Stimulated activated CD4-positive, alpha-beta T cell treated with anti-CD3 and anti-CD28 coated beads, TNF-alpha, amount 100 ng/mL, for 24 hours (primary cell): ENCODE measurements at regions not wholly inside any gene's neighbourhood (a gene's known extent, or its start where the extent isn't known, plus 50 kb on each side); places are given as distances from the start of the nearest gene placed in this dataset.
"Not testable (repeated sequence)": the region's sequence is repeated elsewhere in the genome, so short reads cannot be mapped to it uniquely, and the experiment has no call there.

Experiments
- DNase-seq, 3 experiments: peaks; one replicate each; pipeline ENCODE4 v3.0.0-alpha.2; 2020; ENCODE audit warnings: low read depth in 3 of 3

DNA sequence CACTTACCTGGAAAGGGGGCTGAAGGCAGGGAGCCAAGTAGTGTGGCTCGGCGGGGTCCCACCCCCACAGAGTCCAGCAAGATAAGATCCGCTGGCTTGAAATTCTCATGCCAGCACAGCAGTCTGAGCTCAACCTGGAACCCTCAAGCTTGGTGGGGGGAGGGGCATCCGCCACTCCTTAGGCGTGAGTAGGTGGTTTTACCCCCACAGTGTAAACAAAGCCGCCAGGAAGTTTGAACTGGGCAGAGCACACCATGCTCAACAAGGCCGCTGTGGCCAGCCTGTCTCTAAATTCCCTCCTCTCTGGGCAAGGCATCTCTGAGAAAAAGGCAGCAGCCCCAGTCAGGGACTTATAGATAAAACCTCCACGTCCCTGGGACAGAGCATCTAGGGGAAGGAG, 156.3 kb downstream of the KBTBD8 start:
- DNase-seq, result no peak

DNA sequence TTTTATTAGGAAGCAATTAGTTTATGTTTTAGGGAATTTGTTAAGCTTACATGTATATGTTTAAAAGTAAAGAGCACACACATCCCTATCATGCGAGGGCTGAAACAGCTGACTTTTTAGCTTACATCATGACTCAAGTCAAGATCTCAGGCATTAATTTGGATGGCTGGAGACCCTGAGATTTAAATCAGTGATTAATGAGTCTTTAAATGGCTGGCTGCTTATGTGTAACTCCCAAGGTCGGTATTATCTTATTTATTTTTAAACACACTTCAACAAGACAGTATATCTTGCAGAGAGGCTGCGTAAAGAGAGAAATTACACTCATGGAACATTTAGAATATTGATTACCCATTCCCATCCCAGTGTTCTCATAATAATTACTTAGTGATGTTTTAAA, 169.4 kb downstream of the KBTBD8 start:
- DNase-seq, result no peak

DNA sequence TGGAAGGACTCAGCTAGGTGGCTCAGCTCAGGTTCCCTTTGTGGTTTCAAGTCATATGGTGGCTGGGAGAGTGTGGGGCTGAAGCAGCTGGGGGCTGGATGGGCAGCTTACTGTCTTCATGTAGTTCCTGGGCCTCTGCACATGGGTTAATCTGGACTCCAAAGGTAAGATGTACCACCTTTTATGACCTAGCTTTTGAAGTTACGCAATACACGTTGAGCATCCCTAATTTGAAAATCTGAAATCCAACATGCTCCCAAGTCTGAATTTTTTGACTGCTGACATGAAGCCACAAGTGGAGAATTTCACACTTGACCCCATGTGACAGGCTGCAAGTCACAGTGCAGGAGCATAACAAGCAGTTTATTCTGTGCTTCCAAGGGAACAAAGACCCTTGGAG, 173.7 kb downstream of the KBTBD8 start:
- DNase-seq, result no peak

DNA sequence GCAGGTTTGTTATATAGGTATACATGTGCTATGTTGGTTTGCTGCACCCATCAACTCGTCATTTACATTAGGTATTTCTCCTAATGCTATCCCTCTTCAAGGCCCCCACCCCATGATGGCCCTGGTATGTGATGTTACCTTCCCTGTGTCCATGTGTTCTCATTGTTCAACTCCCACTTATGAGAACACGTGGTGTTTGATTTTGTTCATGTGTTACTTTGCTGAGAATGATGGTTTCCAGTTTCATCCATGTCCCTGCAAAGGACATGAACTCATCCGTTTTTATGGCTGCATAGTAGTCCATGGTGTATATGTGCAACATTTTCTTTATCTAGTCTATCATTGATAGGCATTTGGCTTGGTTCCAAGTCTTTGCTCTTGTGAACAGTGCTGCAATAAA, 175.0 kb downstream of the KBTBD8 start:
- not testable (repeated sequence) for DNase-seq

DNA sequence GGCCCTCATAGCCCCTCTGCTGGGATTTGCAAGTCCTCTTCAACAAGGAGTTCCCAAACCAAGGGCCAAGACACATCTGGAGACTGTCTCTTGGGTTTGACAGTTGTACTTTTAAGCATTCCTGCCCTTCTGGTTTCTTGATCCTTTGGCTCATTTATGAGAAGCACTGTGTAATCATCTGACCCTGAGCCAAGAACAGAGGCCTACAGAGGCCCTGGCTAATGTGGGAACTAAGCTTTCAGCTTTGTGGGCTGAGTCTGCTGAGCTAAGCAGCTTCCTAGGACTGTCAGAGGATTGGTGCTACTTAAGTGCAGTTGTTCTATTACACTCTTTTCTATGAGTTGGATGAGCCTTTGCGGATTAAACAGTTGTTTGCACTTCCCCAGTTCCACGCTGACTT, 178.3 kb downstream of the KBTBD8 start:
- DNase-seq, result no peak

DNA sequence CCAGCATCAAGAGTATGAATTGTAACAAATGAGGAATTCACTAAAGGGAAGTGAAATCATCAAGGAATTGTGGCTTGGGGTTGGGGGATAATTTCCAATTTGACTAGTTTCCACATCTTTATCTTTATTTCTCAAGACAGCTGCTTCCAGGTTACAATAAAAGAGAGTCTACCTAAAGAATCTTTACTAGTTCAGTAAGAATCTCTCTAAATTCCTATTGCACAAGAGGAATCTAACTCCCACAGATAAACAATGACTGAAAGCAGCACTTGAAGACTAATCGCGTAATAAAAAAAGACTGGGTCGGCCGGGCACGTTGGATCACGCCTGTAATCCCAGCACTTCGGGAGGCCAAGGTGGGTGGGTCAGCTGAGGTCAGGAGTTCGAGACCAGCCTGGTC, 194.4 kb downstream of the KBTBD8 start:
- DNase-seq, result no peak

DNA sequence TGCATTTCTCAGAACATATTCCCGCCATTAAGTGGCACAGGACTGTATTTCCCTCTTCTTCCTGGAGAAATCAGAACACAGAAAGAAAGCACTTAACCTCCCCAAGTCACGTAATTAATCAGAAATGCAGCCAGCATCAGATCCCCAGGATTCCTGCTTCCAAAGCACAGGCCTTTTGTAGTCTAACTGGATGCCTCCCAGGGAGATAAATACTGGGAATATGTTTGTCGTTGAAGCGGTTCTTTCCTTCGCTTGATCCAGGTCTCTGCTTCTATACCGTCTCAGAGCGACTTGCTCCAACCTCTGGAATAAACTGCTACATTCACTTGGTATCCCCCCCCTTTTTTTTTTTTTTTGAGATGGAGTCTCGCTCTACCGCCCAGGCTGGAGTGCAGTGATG, 198.6 kb downstream of the KBTBD8 start:
- DNase-seq, result no peak

DNA sequence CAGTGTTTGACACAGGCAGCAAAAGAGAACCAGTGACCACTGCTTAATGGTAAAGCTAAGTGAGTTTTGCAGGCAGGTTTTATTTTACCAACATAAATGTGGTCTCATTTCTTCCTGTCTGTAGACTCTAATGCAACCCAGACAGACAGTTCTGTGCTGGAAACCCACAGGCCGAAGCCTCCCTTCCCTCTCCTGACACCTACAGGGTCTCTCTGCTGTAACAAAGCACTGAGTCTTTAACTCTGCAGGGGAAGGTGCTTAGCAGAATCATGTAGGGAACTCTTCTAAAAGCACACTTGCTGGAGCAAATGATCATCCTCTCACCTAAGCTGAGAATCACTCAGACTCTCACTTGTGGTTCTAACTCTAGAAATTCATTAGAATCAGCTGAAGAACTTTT, 200.3 kb downstream of the KBTBD8 start:
- no peak for DNase-seq

DNA sequence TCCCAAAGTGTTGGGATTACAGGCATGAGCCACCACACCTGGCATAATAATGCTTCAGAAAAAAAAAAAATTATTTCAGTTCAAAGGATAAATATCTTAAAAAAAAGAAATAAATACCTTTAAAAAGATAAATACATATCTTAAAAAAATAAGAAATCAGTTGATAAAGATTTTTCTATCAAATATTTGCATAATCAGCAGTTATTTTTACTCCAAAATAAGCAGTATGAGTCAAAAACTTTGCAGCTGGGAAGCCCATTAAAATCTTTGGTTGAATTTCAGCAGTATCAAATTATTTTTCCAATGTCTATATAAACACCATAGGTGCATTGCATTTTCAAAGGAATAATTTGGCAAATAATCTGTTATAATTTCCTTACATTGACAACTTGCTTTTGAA, 202.5 kb downstream of the KBTBD8 start:
- no peak for DNase-seq

DNA sequence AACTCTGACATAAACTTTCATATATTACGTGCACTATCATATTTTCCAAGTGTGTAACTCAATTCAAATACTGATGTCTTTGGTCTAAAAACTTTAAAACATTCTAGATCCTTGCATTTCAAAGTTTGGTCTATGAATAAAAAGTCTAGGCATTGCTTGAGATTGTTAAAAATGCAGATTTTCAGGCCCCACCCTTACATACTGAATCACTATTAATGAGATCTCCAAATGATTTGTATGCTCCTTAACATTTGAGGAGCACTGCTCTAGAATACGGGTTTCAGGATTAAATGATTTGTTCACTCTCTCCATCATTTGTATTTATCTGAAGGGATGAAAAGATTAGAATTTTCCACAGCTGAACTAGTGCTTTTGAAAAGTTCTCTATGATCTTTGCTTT, 202.9 kb downstream of the KBTBD8 start:
- DNase-seq, result no peak

DNA sequence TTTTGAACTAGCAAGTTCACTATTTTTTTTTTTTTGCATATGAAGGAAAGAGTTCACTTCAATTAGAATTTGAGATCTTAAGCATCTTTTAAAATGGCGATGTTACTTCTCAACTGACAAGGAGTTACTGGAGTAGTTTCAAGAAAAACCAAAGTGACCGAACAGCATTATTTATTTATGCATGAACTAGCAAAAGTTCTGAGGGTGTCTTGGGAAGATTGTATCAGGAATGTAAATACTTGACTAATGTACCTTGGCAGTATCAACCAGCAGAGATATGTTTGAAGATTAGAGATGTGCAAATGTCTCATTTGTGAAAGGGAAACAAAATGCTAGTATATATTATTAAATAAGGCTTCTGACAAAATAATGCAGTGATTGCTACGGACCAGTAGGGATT, 203.9 kb downstream of the KBTBD8 start:
- no peak for DNase-seq

DNA sequence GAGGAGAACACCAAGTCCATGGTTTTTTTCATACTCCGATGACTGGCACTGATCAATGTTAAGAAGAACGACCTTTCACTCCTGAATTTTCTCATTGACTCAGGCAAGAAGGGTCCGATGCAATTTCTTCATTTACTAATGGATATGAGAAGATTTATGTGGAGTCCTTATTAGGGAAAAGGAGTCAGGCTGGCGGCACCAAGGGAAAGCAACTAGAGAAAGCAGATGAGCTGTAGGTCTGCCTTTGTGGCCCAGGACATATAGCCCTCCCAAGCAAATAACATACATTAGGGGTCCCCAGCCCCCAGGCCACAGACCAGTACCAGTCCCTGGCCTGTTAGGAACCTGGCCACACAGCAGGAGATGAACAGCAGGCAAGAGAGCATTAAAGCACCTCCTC, 206.8 kb downstream of the KBTBD8 start:
- no peak for DNase-seq

DNA sequence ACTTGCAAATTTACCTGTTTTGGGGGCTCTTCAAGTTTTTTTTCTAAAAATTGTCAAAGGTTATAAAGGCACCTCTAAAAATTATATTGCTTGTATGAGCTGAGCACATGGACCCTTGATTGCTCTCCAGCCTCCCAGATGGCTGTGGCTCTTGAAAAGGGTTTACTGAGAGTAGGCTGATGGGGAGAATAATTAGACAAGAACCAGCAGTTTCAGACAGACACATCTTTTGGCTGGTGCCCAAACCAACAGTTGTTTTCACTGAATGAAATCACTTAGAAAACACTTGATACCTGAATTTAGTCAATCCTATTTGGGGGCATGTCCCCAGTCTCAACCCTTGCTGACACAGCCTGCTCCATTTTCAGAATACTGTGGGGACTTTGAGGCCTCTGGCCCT, 217.6 kb downstream of the KBTBD8 start:
- no peak for DNase-seq

DNA sequence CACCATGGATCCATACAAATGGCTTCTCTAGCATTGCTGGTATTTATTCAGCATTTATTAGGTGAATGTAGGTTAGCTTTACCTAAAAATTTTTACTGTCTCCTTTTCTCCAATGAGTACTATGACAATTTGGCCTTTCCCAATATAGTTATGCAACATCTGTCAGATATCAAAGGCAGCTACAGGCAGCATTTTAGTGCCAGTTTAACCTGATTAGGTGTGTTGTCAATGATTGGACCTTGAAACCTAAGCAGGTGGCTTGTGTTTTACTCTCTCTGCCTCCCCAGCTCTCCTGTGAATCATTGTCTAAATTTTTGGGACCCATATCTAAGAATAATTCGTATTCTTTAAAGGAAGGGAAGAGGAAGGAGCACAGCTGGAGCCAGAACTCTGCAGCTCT, 228.9 kb downstream of the KBTBD8 start:
- no peak for DNase-seq

DNA sequence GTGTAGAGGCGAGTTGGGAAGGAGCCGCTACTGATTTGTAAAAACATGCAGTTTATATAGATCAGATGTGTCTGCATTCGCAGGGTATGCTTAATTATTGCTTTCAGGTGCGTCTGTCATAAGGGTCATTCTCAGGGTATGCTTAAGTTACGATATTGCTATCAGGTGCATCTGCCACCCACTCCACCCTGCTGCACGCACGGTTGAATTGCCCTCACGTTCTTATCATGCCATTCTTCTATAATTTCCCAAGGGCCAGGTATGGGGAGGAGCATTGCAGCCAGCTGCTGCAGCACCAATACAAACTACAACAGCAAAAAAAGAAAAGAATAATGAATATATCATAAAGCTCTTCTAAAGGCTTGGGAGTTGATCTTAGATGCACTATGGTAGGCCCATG, 230.0 kb downstream of the KBTBD8 start:
- no peak for DNase-seq

DNA sequence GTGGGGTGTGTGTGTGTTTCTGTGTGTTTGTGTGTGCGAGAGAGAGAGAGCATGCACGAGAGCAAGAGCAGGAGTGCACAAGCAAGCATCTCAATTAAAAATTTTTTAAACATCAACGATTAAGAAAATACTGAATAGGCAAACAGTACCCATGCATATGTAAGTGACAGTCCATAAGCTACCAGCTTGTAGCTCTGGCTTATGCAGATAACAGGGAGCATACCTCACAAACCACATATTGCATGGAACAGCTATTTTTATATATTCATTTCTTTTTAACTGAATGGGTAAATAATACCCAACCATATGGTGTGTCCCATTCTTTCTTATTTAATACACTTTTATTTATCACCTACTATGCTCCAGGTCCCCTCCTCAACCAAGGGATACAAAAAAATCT, 234.5 kb downstream of the KBTBD8 start:
- DNase-seq, result no peak

DNA sequence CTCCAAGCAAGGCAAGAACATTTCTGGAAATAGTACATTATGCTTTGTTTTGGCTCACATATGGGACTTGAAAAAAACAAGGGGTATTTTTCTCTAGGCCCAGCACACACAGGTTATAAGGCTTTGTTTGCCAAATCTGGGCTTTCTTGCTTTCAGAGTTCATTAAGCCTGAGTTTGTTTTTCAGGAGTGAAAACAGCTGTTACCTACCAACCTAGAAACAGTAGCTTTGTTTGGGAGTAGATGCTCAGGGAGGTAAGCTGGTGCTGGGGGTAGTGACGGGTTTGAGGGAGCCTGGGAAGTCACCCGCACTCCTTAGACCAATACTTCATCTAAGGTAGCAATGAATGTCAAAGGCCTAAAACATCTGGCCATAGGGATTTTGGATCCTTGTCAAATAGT, 241.2 kb downstream of the KBTBD8 start:
- no peak for DNase-seq

DNA sequence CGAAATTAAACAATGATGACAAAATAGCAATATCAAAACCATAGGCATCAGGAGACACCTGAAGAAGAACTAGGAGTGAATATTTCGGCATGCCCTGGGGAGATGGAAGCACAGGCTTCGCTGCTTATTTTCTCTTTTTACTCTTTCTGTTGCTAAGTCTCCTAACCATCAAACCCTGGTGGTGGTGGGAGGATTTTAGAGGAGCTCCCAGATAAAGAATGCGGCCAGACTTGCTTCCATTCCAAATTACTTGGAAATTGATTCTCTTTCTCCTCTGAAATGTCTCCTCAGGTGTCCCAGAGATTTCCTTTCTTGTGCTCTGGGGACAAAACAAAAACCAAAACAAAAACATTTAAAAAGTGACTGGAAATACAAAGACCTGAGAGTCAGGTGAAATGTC, 243.0 kb downstream of the KBTBD8 start:
- no peak for DNase-seq

DNA sequence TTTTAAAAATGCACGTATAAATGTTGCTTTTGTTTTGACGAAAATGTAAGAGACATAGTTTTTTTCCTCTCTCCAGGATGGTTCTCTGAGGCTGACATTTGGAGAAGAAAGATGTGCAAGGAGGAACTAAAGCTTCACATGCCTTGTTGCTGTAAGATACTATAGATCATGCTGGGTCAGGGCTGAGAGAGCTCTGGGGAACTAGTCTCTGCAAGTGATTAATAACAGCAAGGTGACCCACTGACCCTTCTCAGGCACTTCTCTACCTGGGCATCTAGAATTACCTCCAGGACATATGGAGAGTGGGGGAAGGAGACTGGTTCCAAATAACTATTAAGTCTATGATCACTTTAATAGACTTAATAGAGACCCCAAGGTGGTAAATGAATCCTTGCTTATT, 246.0 kb downstream of the KBTBD8 start:
- no peak for DNase-seq

DNA sequence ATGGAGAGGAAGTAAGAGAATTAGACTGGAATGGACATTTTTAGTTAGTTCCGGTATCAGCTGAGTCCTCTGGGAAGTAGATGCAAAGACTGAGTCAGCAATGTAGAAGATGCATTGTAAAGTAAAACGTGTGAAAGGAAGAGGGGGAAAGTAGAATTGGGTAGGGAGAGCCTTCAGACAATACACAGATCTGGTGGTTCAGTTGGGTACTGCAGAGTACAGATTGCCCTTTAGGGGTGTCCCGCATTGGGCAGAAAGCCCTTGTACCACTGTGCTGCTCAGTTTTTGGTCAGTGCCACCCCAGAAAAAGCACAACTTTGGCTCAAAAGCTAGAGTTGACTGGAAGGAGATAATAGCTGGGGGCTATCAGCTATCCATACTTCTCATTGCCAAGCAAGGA, 247.4 kb downstream of the KBTBD8 start:
- no peak for DNase-seq

DNA sequence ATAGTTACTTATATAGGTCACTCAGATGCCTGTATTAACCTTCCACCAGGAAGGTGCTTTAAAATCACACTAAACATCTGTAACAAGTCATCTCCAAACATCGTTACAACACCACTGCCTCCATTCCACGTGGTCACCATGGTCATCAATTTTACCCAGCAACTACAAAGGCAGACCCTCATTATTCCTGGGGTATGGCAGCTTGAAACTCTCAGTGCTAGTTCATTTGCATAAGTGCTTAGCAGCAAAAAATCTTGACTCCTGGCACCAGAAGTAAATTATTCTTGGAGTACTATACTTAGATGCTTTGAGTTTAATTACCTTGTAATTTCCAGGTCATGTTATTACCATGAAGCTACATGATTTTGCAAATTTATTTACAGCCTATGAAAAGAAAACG, 250.6 kb downstream of the KBTBD8 start:
- DNase-seq, result no peak

DNA sequence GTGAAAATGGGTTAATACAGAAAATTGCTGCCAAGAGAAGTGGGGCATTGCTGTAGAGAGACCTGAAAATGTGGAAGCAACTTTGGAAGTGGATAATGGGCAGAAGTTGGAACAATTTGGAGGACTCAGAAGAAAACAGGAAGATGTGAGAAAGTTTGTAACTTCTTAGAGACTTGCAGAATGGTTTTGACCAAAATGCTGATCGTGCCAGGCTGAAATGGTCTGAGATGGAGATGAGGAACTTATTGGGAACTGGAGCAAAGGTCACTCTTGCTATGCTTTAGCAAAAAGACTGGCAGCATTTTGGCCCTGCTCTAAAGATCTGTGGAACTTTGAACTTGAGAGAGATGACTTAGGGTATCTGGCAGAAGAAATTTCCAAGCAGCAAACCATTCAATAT, 254.8 kb downstream of the KBTBD8 start:
- DNase-seq, result not testable (repeated sequence)

DNA sequence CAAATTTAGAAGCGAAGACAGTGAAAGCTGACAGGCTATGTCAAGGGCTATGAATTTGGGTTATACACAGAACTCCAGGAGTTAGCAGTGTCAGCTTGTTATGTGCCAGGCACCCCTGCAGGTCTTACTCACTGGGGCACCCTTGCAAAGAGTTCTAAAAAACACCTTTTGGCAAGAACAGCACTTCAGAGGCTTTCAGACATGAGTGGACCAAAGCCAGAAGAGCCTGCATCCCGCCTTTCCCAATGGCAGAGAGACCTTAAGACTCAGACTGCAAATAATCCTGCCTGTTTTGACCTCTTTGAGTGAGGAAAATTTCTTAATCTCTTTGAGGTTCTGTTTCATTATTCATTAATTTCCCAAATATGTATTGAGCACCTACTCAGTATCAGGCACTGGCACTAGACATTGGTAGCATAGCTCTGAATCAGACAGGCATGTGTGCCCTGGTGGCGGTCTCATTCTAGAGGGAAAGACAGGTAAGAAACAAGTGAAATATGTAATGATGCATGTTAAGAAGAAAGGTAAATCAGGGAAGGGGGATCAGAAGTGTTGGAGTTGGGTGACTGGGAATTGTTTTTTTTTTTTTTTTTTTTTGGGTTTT, 280.0 kb downstream of the KBTBD8 start:
- no peak for DNase-seq

DNA sequence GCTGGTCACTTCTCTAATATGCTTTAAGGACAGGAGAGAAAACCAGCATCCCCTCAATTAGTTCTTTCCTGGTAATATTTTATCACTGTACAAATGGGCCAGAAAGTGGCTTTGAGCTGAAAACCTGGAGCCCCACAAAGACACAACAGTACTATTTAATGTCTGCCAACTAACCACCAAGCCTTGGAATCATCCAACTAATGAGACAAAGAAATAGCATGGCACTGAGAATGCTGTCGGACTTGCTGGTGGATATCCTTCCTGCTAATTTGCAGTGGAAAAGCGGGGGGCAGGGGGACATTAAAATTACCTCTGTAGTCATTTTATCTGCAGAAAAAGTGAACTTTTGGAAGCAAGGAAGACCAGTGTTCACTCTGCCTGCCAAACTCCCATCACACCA, 288.5 kb downstream of the KBTBD8 start:
- DNase-seq, result no peak
